Lower lobe of right lung (tissue), 2 donors: ENCODE measurements at regions not wholly inside any gene's neighbourhood (a gene's known extent, or its start where the extent isn't known, plus 50 kb on each side); places are given as distances from the start of the nearest gene placed in this dataset.

Experiments used
- ATAC-seq, 2 donors: fragments of 200-7000 bp; cut with Tn5 transposase; one replicate each; pipeline ENCODE4 v1.9.1; 2020 to 2022; ENCODE audit warnings: mild to moderate bottlenecking in 2 of 2, moderate library complexity in 2 of 2
- DNase-seq: peaks from one replicate; pipeline ENCODE4 v3.0.0-alpha.2; 2020
- H3K27ac ChIP-seq: fragments of 200-600 bp; one replicate; pipeline ENCODE4 v1.8.0; 2022
- H3K27me3 ChIP-seq: fragments of 200-600 bp; one replicate; pipeline ENCODE4 v1.8.0; 2022; ENCODE audit warnings: low read depth
- H3K36me3 ChIP-seq: fragments of 200-600 bp; one replicate; pipeline ENCODE4 v1.8.0; 2022; ENCODE audit warnings: mild to moderate bottlenecking
- H3K4me1 ChIP-seq: fragments of 200-600 bp; one replicate; pipeline ENCODE4 v1.8.0; 2022
- H3K4me3 ChIP-seq: fragments of 200-600 bp; one replicate; pipeline ENCODE4 v1.8.0; 2022; ENCODE audit warnings: mild to moderate bottlenecking
- H3K9me3 ChIP-seq: fragments of 200-600 bp; one replicate; pipeline ENCODE4 v1.8.0; 2022
- CTCF ChIP-seq: fragments of 200-600 bp; IDR thresholded peaks from one replicate; pipeline ENCODE4 v1.8.0; 2022; ENCODE audit warnings: antibody characterized with exemption, mild to moderate bottlenecking
- intact Hi-C: fragments of 100-400 bp; cut with DNase I; formaldehyde crosslinking; loops from one replicate; pipeline ENCODE4 v1.11.0; 2022
- donor health status: DM: no; HTN: yes; CAD: no; lungs with severe emphysema.

DNA sequence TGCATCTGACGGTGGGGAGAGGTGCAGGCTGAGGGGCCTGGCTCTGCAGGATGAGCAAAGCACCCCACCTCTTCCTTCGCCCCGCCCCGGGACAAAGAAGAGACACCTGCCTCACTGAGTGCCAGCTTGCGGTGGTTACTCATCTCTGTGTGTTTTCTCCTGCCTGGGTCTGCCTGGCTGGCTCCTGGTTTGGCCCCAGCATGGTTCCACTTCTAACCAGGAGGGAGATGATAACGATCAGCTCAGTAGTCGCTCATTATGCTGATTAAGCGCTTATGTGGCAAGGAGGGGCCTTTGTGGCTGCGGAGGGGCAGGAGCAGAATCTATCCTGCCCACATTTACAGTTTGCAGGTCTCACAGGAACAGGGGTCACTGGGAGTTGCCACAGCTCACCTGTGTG lies 68.7 kb upstream of the EDAR start:
- ATAC-seq = no peak
- no peak for DNase-seq
- no peak for TF ChIP-seq CTCF
- Histone ChIP-seq H3K27me3 (no peaks in the 10 kb centered on the region), H3K36me3 (no peaks in the 10 kb centered on the region), H3K9me3 (no peaks in the 10 kb centered on the region), H3K27ac (no peak overlapping the region), H3K4me1 (no peaks in the 10 kb centered on the region), H3K4me3 (no peak overlapping the region)
- intact Hi-C loops = no loop called here

- intact Hi-C loops = no loop called here
- no peaks in the 10 kb centered on the region for H3K36me3 ChIP-seq
- no peak for DNase-seq
- H3K4me1 ChIP-seq = no peaks in the 10 kb centered on the region
- H3K4me3 ChIP-seq = no peak overlapping the region
- TF ChIP-seq CTCF = no peak
- ATAC-seq = no peak
- H3K9me3 ChIP-seq = no peaks in the 10 kb centered on the region
- no peak overlapping the region for H3K27ac ChIP-seq
- H3K27me3 ChIP-seq = no peaks in the 10 kb centered on the region
Measured at GRCh38 chr2:109055435-109055834, 66.4 kb upstream of the EDAR start.

DNA sequence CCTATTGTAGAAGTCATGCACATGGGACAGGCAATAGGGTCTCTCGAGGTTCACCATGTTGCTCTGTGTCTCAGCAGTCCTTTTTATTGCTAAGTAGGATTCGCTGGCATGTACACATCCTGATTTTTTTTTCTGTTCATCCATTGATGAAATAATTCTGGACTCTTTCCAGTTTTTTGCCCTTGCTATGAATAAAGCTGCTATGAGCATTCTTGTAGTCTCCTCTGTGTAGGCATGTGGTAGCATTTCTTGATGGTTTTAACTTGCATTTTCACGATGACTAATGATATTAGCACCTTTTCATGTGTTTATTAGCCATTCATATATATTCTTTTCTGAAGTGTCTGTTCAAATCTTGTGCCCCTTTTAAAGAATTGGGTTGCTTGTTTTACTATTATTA lies 65.8 kb upstream of the EDAR start:
- H3K27me3 ChIP-seq = no peaks in the 10 kb centered on the region
- H3K4me3 ChIP-seq = no peak overlapping the region
- ATAC-seq (no peak), DNase-seq (no peak)
- no peaks in the 10 kb centered on the region for H3K4me1 ChIP-seq
- no peak overlapping the region for H3K27ac ChIP-seq
- H3K9me3 ChIP-seq = no peaks in the 10 kb centered on the region
- intact Hi-C loops = no loop called here
- no peak for TF ChIP-seq CTCF
- H3K36me3 ChIP-seq = no peaks in the 10 kb centered on the region

GRCh38 chr2:109053716-109054115 lies 64.7 kb upstream of the EDAR start:
- no peak overlapping the region for H3K27ac ChIP-seq
- no peak overlapping the region for H3K4me3 ChIP-seq
- H3K36me3 ChIP-seq = no peaks in the 10 kb centered on the region
- no peak for TF ChIP-seq CTCF
- no peaks in the 10 kb centered on the region for H3K9me3 ChIP-seq
- intact Hi-C loops = no loop called here
- no peaks in the 10 kb centered on the region for H3K4me1 ChIP-seq
- no peaks in the 10 kb centered on the region for H3K27me3 ChIP-seq
- DNase-seq = no peak
- ATAC-seq = no peak

DNA sequence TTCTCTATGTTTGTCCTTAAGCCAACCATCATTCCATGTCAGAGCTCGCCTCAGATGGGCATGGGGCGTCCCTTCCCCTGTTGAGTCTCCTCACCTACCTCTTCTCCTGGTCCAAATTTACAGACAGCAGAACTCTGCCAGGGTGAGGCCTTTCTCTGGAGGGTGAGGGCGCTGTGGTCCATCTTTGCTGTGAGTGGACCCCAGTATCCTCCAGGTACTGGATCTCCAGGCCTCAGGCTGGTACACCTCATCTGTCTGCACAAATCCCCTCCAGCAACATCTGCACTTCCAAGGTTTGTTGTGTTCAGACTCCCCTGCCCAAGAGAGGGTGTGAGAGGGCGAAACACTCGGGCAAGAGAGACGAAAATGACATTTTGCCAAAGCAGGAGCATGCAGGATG lies 63.9 kb upstream of the EDAR start:
- Histone ChIP-seq H3K9me3 (no peaks in the 10 kb centered on the region), H3K27me3 (no peaks in the 10 kb centered on the region), H3K4me1 (no peaks in the 10 kb centered on the region), H3K4me3 (no peak overlapping the region), H3K27ac (no peak overlapping the region), H3K36me3 (no peaks in the 10 kb centered on the region)
- intact Hi-C loops = no loop called here
- TF ChIP-seq CTCF = no peak
- ATAC-seq = no peak
- no peak for DNase-seq

DNA sequence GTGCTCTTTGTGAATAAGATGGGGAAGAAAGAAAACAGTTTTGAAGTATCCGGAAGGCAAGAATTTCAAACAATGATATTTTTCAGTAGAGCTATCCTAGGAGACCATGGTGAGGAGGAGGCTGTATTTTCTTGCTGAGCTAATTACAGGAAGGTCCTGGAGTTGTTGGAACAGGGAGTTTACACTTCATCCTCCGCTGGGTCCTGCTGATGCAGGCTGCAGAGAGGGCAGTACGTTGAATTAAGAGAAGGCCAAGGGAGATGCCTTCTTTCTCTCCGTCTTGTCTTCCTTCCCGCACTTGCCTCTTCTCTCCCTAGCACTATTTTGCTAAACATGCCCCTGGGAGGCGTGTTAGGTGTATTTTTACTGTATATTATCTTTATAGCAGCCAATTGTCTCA lies 60.0 kb upstream of the EDAR start:
- H3K36me3 ChIP-seq = no peaks in the 10 kb centered on the region
- H3K4me1 ChIP-seq = no peaks in the 10 kb centered on the region
- no peak overlapping the region for H3K4me3 ChIP-seq
- ATAC-seq = no peak
- no peak for DNase-seq
- intact Hi-C loops = no loop called here
- H3K9me3 ChIP-seq = no peaks in the 10 kb centered on the region
- no peak overlapping the region for H3K27ac ChIP-seq
- H3K27me3 ChIP-seq = no peaks in the 10 kb centered on the region
- no peak for TF ChIP-seq CTCF
